ENCODE measurements at regions not wholly inside any gene's neighbourhood (a gene's known extent, or its start where the extent isn't known, plus 50 kb on each side); places are given as distances from the start of the nearest gene placed in this dataset.

GRCh38 chr6:168896321-168896720 lies 357.3 kb downstream of the THBS2 start:
- DNase-seq = no peak

GRCh38 chr6:168895102-168895812 lies 358.4 kb downstream of the THBS2 start:
- DNase-seq = peak; percentile 89

- no peak for DNase-seq
These were observed 361.6 kb downstream of the THBS2 start for GRCh38 chr6:168892031-168892430.

- DNase-seq = no peak
These were observed 362.7 kb downstream of the THBS2 start for GRCh38 chr6:168890981-168891365.

GRCh38 chr6:168890306-168890980 lies 363.2 kb downstream of the THBS2 start:
- no peak for DNase-seq

GRCh38 chr6:168888786-168889345 lies 364.8 kb downstream of the THBS2 start:
- peak; percentile 32 for DNase-seq

GRCh38 chr6:168888102-168888501 lies 365.5 kb downstream of the THBS2 start:
- peak; percentile 37 for DNase-seq

GRCh38 chr6:168887621-168888020 lies 366.0 kb downstream of the THBS2 start:
- DNase-seq = no peak

- DNase-seq = no peak
These were observed 366.7 kb downstream of the THBS2 start for GRCh38 chr6:168886964-168887363.

GRCh38 chr6:168885751-168886742 lies 367.6 kb downstream of the THBS2 start:
- DNase-seq = peak; percentile 77

GRCh38 chr6:168885196-168885595 lies 368.4 kb downstream of the THBS2 start:
- DNase-seq = peak; percentile 40

- peak; percentile 77 for DNase-seq
These were observed 369.0 kb downstream of the THBS2 start for GRCh38 chr6:168884646-168885086.

- no peak for DNase-seq
These were observed 369.5 kb downstream of the THBS2 start for GRCh38 chr6:168884050-168884645.

GRCh38 chr6:168883410-168884049 lies 370.1 kb downstream of the THBS2 start:
- DNase-seq = no peak

- peak; percentile 34 for DNase-seq
These were observed 373.4 kb downstream of the THBS2 start for GRCh38 chr6:168880271-168880670.

GRCh38 chr6:168877821-168878282 lies 375.8 kb downstream of the THBS2 start:
- peak; percentile 52 for DNase-seq

- DNase-seq = no peak
These were observed 376.7 kb downstream of the THBS2 start for GRCh38 chr6:168876956-168877355.

GRCh38 chr6:168875811-168876576 lies 377.7 kb downstream of the THBS2 start:
- no peak for DNase-seq

- no peak for DNase-seq
These were observed 379.0 kb downstream of the THBS2 start for GRCh38 chr6:168874637-168875036.

- no peak for DNase-seq
These were observed 380.1 kb downstream of the THBS2 start for GRCh38 chr6:168873278-168874190.

Data from islet precursor cell (in vitro differentiated cells).